GM10266 (cell line): ENCODE measurements at regions not wholly inside any gene's neighbourhood (a gene's known extent, or its start where the extent isn't known, plus 50 kb on each side); places are given as distances from the start of the nearest gene placed in this dataset.
"Not testable (repeated sequence)": the region's sequence is repeated elsewhere in the genome, so short reads cannot be mapped to it uniquely, and the experiment has no call there.

Source experiments
- DNase-seq: peaks from one replicate; pipeline ENCODE4 v3.0.0; 2012; ENCODE audit errors: extremely low spot score
- TF ChIP-seq, protein P1 (sequence below): IDR thresholded peaks from 2 replicates; pipeline ENCODE4 v1.5.1; 2012; ENCODE audit warnings: mild to moderate bottlenecking, low read depth; ENCODE audit not compliant: control insufficient read depth, insufficient read depth; ENCODE audit errors: missing control alignments

DNA sequence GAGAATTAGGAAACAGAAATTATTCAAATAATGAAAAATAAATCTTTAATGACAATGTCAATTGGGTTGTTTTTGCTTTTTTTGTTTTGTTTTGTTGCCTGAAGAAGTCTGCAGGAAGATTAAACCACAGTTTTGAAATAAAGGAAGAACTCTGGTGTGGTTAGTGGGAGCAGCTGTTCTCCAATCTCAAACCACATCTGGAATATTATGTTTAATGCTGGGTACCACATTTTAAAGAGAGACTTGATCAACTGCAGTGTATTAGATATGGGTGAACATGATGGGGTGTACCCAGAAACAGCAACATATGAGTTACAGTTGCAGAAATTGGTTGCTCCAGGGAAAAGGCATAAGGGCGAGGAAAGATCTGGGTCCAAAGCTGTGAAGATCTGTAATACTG is 171.2 kb upstream of the RPL34 start:
- DNase-seq: no peak
- TF ChIP-seq, protein P1, sequence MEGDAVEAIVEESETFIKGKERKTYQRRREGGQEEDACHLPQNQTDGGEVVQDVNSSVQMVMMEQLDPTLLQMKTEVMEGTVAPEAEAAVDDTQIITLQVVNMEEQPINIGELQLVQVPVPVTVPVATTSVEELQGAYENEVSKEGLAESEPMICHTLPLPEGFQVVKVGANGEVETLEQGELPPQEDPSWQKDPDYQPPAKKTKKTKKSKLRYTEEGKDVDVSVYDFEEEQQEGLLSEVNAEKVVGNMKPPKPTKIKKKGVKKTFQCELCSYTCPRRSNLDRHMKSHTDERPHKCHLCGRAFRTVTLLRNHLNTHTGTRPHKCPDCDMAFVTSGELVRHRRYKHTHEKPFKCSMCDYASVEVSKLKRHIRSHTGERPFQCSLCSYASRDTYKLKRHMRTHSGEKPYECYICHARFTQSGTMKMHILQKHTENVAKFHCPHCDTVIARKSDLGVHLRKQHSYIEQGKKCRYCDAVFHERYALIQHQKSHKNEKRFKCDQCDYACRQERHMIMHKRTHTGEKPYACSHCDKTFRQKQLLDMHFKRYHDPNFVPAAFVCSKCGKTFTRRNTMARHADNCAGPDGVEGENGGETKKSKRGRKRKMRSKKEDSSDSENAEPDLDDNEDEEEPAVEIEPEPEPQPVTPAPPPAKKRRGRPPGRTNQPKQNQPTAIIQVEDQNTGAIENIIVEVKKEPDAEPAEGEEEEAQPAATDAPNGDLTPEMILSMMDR: no peak

- DNase-seq: no peak
Measured at GRCh38 chr4:108446556-108446955, 173.8 kb upstream of the RPL34 start.

DNA sequence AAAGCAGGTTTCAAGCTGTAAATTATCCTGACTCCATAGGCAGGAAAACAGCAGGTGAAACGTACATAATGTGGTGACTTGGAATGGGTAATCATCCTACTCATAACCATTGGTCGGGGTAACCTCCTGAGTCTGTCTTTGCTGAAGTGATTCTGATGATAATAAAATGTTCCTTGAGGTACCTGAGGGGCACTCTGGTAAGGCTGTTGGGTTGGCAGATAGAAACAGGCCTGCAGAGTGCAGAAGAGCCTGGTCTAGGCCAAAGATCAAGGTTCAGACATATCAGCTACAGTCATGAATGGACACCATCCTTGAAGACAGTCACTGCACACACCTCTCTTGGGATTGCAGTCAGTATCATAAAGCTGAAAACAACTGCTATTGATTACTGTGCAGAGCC is 174.7 kb upstream of the RPL34 start:
- DNase-seq: no peak
- TF ChIP-seq, protein P1: no peak

More at GRCh38 chr4:108446556-108446955, 173.8 kb upstream of the RPL34 start:
- TF ChIP-seq, protein P1: no peak

DNA sequence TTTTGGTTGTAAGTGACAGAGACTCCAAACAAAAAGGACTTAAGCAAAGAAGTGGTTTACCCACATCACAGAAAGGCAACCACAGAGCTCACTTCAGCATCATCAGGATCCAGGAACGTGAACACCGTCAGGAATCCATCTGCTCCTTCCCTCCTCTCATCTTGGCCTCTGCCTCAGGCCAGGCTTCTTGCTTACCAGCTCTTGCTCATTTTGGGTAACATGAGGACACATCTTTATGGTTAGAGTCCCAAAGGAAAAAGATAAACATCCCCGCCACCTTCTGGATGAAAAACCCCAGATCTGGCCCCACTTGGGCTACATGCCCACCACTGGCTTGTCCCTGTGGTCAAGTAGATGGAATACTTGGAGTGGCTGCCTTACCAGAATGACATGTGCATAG is 176.8 kb upstream of the RPL34 start:
- no peak for DNase-seq

DNA sequence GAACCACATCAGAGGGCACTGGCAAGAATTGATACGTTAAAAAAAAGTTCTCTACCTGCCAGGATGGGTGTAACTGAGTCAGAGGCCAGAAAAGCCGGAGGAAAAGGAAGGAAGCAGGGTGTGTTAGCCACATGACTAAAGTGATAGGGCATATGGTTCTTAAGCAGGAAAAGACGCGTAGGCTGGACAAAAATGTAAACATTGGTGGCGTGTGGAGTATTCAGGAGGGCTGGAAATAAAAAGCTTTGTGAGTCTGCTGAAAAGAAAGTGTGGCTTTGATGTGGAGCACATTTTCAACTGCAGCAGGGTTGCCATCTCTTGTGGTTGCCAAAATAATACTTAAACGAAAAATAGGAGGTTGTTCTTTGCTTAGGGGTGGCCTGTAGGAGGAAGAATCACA is 186.5 kb upstream of the RPL34 start:
- no peak for DNase-seq
- TF ChIP-seq, protein P1: no peak

More for the DNA sequence above, 176.8 kb upstream of the RPL34 start:
- TF ChIP-seq, protein P1: no peak

GRCh38 chr4:108433394-108433793 is 187.0 kb upstream of the RPL34 start:
- DNase-seq: not testable (repeated sequence)

DNA sequence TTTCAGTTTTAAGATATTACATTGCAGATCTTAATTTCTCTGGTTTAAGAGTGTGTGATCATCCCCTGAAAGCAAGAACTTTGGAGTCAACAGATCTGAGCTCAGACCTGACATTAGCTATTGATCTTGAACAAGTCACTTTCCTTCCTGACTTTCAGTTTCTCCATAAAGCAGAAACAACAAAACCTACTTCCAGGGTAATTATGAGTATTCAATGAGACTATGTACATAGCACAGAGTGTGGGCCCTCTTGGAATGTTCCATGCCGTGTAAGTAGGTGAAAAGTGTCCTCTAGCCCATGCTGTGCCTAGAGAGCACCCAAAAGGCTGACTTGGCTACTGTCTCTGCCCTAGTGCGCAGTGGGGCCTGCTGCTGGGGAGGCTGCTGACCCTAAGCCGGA is 188.0 kb upstream of the RPL34 start:
- DNase-seq: no peak
- TF ChIP-seq, protein P1: no peak

DNA sequence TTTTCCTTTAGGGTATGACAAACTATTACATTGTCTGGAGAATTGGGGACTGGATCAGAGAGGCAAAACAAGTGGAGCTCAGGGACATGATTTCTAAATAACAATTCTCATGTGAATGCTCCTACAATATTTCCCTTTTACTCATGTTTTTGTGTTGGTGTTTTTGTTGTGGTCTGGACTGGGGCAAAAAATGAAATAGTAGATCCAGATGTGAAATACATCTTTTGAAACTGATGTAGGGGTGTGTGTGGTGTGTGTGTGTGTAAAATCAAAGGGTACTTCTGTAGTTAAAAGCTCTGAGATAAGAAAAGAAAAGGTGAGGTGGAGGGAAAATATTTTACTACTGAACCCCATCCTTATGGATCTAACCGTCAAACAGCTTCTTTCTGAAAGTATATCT is 188.4 kb upstream of the RPL34 start:
- DNase-seq: no peak
- TF ChIP-seq, protein P1: no peak
